GM23338 (cell line): ENCODE measurements at regions not wholly inside any gene's neighbourhood (a gene's known extent, or its start where the extent isn't known, plus 50 kb on each side); places are given as distances from the start of the nearest gene placed in this dataset.

Experiments used
- CTCF ChIP-seq, 2 experiments: fragments of 200-600 bp in 1 of 2; sonication (generic) in 1 of 2; conservative IDR thresholded peaks; 2 replicates each; pipeline versions ENCODE4 v1.5.1 to v1.6.1; 2016 to 2017; ENCODE audit warnings: antibody characterized with exemption in 2 of 2, low read depth in 2 of 2, mild to moderate bottlenecking in 2 of 2, moderate library complexity in 1 of 2
- EZH2 ChIP-seq: fragments of 200-600 bp; sonication (generic); IDR thresholded peaks from one replicate; pipeline ENCODE4 v1.8.0; 2017; ENCODE audit warnings: antibody characterized with exemption, mild to moderate bottlenecking, low read depth; ENCODE audit not compliant: unreplicated experiment
- EZH2phosphoT487 ChIP-seq: fragments of 200-600 bp; sonication (generic); IDR thresholded peaks from one replicate; pipeline ENCODE4 v1.8.1; 2018; ENCODE audit warnings: antibody characterized with exemption; ENCODE audit not compliant: unreplicated experiment
- JUNB ChIP-seq: IDR thresholded peaks from one replicate; pipeline ENCODE4 v1.6.1; 2016; ENCODE audit warnings: antibody characterized with exemption; ENCODE audit not compliant: unreplicated experiment
- NANOG ChIP-seq: IDR thresholded peaks from 2 replicates; pipeline ENCODE4 v1.6.1; 2016; ENCODE audit warnings: antibody characterized with exemption, borderline replicate concordance
- POLR2AphosphoS5 ChIP-seq: IDR thresholded peaks from 2 replicates; pipeline ENCODE4 v1.6.1; 2016; ENCODE audit warnings: antibody characterized with exemption, low read depth
- REST ChIP-seq: IDR thresholded peaks from one replicate; pipeline ENCODE4 v1.6.1; 2018; ENCODE audit warnings: antibody characterized with exemption; ENCODE audit not compliant: unreplicated experiment
- STAT1 ChIP-seq: IDR thresholded peaks from one replicate; pipeline ENCODE4 v1.6.1; 2016; ENCODE audit warnings: antibody characterized with exemption; ENCODE audit not compliant: unreplicated experiment

DNA sequence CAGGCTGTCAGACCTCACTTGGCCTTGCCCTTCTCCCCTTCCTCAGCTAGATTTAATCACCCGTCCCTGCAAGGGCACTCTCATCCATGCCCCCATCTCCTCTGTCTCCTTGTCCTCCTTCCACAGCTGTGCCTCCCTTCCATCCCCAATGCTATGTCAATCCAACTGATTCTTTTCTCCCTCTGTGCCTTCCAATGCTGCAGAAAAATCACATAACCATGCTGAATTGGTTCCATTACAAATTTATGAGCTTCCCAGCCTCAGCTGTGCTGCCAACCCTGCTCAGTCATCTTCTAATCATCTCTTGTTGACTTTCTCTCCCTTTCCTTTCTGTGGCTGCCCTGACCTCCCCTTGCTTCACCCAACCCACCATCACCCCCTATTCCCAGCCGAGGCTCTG is 56.3 kb upstream of the PIRT start:
- TF ChIP-seq REST, result no peak
- TF ChIP-seq JUNB, result no peak
- no peak for TF ChIP-seq NANOG
- TF ChIP-seq CTCF (conservative IDR thresholded peaks at IDR 0.05; ENCODE audit: low read depth in 2 of 2), result no peak
- no peak for TF ChIP-seq EZH2phosphoT487
- TF ChIP-seq EZH2, result no peak
- TF ChIP-seq POLR2AphosphoS5, result no peak
- TF ChIP-seq STAT1, result no peak
